H9 (cell line): ENCODE measurements at regions not wholly inside any gene's neighbourhood (a gene's known extent, or its start where the extent isn't known, plus 50 kb on each side); places are given as distances from the start of the nearest gene placed in this dataset.

Source experiments
- DNase-seq: peaks from one replicate; pipeline ENCODE4 v3.0.0-alpha.2; 2017
- H2AFZ ChIP-seq: one replicate; pipeline ENCODE4 v1.6.1; 2013; ENCODE audit warnings: mild to moderate bottlenecking, low read length, control low read depth, moderate library complexity
- H2AK5ac ChIP-seq: 2 replicates; pipeline ENCODE4 v1.6.1; 2013; ENCODE audit warnings: low read length, control low read depth, mixed read lengths; ENCODE audit not compliant: insufficient read length
- H2BK120ac ChIP-seq: one replicate; pipeline ENCODE4 v1.6.1; 2013; ENCODE audit warnings: low read depth, mild to moderate bottlenecking, low read length, control low read depth, inconsistent platforms; ENCODE audit not compliant: poor library complexity, severe bottlenecking
- H2BK12ac ChIP-seq: 2 replicates; pipeline ENCODE4 v1.6.1; 2013; ENCODE audit warnings: low read length, control low read depth, mixed read lengths, low read depth; ENCODE audit not compliant: insufficient read length
- H2BK15ac ChIP-seq: 2 replicates; pipeline ENCODE4 v1.6.1; 2013; ENCODE audit warnings: low read depth, low read length, control low read depth
- H2BK20ac ChIP-seq: one replicate; pipeline ENCODE4 v1.6.1; 2013; ENCODE audit warnings: low read depth, mild to moderate bottlenecking, low read length, control low read depth, inconsistent platforms; ENCODE audit not compliant: poor library complexity, severe bottlenecking
- H2BK5ac ChIP-seq: 2 replicates; pipeline ENCODE4 v1.6.1; 2013; ENCODE audit warnings: low read length, control low read depth, mixed read lengths; ENCODE audit not compliant: insufficient read length
- H3K14ac ChIP-seq: 2 replicates; pipeline ENCODE4 v1.6.1; 2013; ENCODE audit warnings: low read length, control low read depth; ENCODE audit not compliant: insufficient read depth
- H3K18ac ChIP-seq: 2 replicates; pipeline ENCODE4 v1.6.1; 2013; ENCODE audit warnings: low read depth, mild to moderate bottlenecking, mixed read lengths, low read length, control low read depth; ENCODE audit not compliant: insufficient read length
- H3K23ac ChIP-seq: 2 replicates; pipeline ENCODE4 v1.6.1; 2013; ENCODE audit warnings: low read length, control low read depth, mixed read lengths, low read depth; ENCODE audit not compliant: insufficient read length
- H3K23me2 ChIP-seq: 2 replicates; pipeline ENCODE4 v1.6.1; 2013; ENCODE audit warnings: low read depth, mild to moderate bottlenecking, mixed read lengths, low read length, control low read depth; ENCODE audit not compliant: insufficient read length, poor library complexity, severe bottlenecking
- H3K27ac ChIP-seq: 2 replicates; pipeline ENCODE4 v1.5.1; 2013; ENCODE audit warnings: low read length, control low read depth, mixed read lengths, low read depth; ENCODE audit not compliant: insufficient read length
- H3K27me3 ChIP-seq: 2 replicates; pipeline ENCODE4 v1.6.1; 2013; ENCODE audit warnings: low read length, control low read depth, inconsistent platforms; ENCODE audit not compliant: insufficient read depth
- H3K4ac ChIP-seq: 2 replicates; pipeline ENCODE4 v1.6.1; 2013; ENCODE audit warnings: low read depth, mild to moderate bottlenecking, control low read depth, inconsistent platforms, low read length, moderate library complexity
- H3K4me1 ChIP-seq: 2 replicates; pipeline ENCODE4 v1.6.1; 2013; ENCODE audit warnings: low read length, control low read depth, inconsistent platforms; ENCODE audit not compliant: insufficient read depth
- H3K4me2 ChIP-seq: 2 replicates; pipeline ENCODE4 v1.6.1; 2013; ENCODE audit warnings: low read length, control low read depth, mixed read lengths; ENCODE audit not compliant: insufficient read length, insufficient read depth
- H3K56ac ChIP-seq: 2 replicates; pipeline ENCODE4 v1.6.1; 2013; ENCODE audit warnings: low read depth, mild to moderate bottlenecking, mixed read lengths, low read length, control low read depth; ENCODE audit not compliant: insufficient read length
- H3K79me1 ChIP-seq: 2 replicates; pipeline ENCODE4 v1.6.1; 2013; ENCODE audit warnings: low read depth, mild to moderate bottlenecking, moderate library complexity, low read length, control low read depth, inconsistent platforms; ENCODE audit not compliant: insufficient read depth, poor library complexity, severe bottlenecking
- H3K79me2 ChIP-seq: 2 replicates; pipeline ENCODE4 v1.6.1; 2013; ENCODE audit warnings: low read length, control low read depth, inconsistent platforms; ENCODE audit not compliant: insufficient read depth
- H3K9ac ChIP-seq: 2 replicates; pipeline ENCODE4 v1.6.1; 2013; ENCODE audit warnings: low read length, control low read depth, mixed read lengths; ENCODE audit not compliant: insufficient read length; ENCODE audit errors: extremely low read depth
- H3K9me3 ChIP-seq: one replicate; pipeline ENCODE4 v1.6.1; 2013; ENCODE audit warnings: low read depth, low read length, inconsistent platforms; ENCODE audit not compliant: control insufficient read depth
- H3T11ph ChIP-seq: one replicate; pipeline ENCODE4 v1.6.1; 2013; ENCODE audit warnings: mild to moderate bottlenecking, low read length, control low read depth, inconsistent platforms
- H4K20me1 ChIP-seq: one replicate; pipeline ENCODE4 v1.6.1; 2013; ENCODE audit not compliant: control insufficient read depth, insufficient read length, insufficient read depth
- H4K5ac ChIP-seq: 2 replicates; pipeline ENCODE4 v1.6.1; 2013; ENCODE audit warnings: low read depth, mild to moderate bottlenecking, mixed read lengths, low read length, control low read depth; ENCODE audit not compliant: insufficient read length
- H4K8ac ChIP-seq: replicated peaks from 2 replicates; pipeline ENCODE4 v1.6.1; 2013; ENCODE audit warnings: low read length, control low read depth, mixed read lengths, low read depth; ENCODE audit not compliant: insufficient read length
- H4K91ac ChIP-seq: 2 replicates; pipeline ENCODE4 v1.6.1; 2013; ENCODE audit warnings: low read depth, mild to moderate bottlenecking, moderate library complexity, mixed read lengths, low read length, control low read depth; ENCODE audit not compliant: insufficient read length
- H3K27ac Mint-ChIP-seq, 3 experiments: 2 replicates in 2 of 3; 3 replicates in 1 of 3; pipeline ENCODE4 v1.8.0; 2020 to 2021; ENCODE audit warnings: mixed read lengths in 3 of 3, mild to moderate bottlenecking in 1 of 3, moderate library complexity in 1 of 3
- H3K27me3 Mint-ChIP-seq: 2 replicates; pipeline ENCODE4 v1.8.0; 2021; ENCODE audit warnings: low read depth, mild to moderate bottlenecking, moderate library complexity, mixed read lengths
- H3K36me3 Mint-ChIP-seq, 3 experiments: 2 replicates in 2 of 3; 3 replicates in 1 of 3; pipeline ENCODE4 v1.8.0; 2020 to 2021; ENCODE audit warnings: low read depth in 3 of 3, mixed read lengths in 3 of 3; ENCODE audit not compliant: insufficient read depth in 1 of 3
- H3K4me1 Mint-ChIP-seq, 2 experiments: 2 replicates each; pipeline ENCODE4 v1.8.0; 2020; ENCODE audit warnings: mixed read lengths in 2 of 2
- H3K4me3 Mint-ChIP-seq, 2 experiments: 2 replicates in 1 of 2; 3 replicates in 1 of 2; pipeline ENCODE4 v1.8.0; 2020 to 2021; ENCODE audit warnings: mild to moderate bottlenecking in 2 of 2, mixed read lengths in 2 of 2, moderate library complexity in 1 of 2
- H3K9me3 Mint-ChIP-seq, 2 experiments: 2 replicates in 1 of 2; 3 replicates in 1 of 2; pipeline ENCODE4 v1.8.0; 2020; ENCODE audit warnings: mild to moderate bottlenecking in 2 of 2, mixed read lengths in 2 of 2, moderate library complexity in 1 of 2
- WGBS: extraction: QIAGEN DNeasy Blood & Tissue Kit; methylation state at CpG from one replicate; pipeline ENCODE4 v1.1.7; 2013; ENCODE audit warnings: missing lambda C conversion rate, low lambda C conversion rate, mixed read lengths; ENCODE audit not compliant: insufficient read length; ENCODE audit errors: extremely low coverage; 5-methylcytosine and 5-hydroxymethylcytosine counted together
- TF ChIP-seq, protein P1 (sequence below): fragments of 200-600 bp; sonication (generic); conservative IDR thresholded peaks from 3 replicates; pipeline ENCODE4 v1.8.0; 2021; ENCODE audit warnings: antibody characterized with exemption, mild to moderate bottlenecking

DNA sequence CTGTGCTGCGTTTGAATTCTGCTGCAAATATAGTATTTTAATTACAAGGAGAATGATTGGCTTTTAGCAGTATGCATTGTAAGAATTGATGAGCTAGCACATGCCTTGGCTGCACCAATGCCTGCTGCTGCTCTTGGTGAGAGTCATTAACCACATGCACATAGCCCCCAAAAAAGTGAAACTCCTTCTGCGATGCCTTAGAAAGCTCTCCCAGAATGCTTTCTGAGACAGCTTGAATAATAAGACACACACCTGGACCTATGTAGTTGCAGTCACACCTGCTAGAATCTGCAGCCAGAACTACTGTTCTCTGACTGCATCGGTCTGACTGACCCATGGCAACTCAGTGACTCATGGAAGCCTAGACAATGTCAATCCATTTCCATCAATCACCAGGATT is 170.1 kb upstream of the DDX18 start:
- no CpG with 5 or more reads among the region's 3 CpGs for WGBS
- no peaks in the 10 kb centered on the region for H3K79me1 ChIP-seq
- no peak overlapping the region for H2AFZ ChIP-seq
- H3K9me3 ChIP-seq, result no peaks in the 10 kb centered on the region
- no peak overlapping the region for H3K18ac ChIP-seq
- H3K4ac ChIP-seq, result no peak overlapping the region
- no peak overlapping the region for H2BK12ac ChIP-seq
- no peak for DNase-seq
- peaks cover 0 to 6% (median 0%) of the 10 kb centered on the region in 3 experiments; a peak in 4 of 7 replicates for H3K36me3 Mint-ChIP-seq
- H3K56ac ChIP-seq, result no peak overlapping the region
- H2BK15ac ChIP-seq, result no peak overlapping the region
- H4K8ac ChIP-seq, result no peak overlapping the region
- H3K4me1 Mint-ChIP-seq, result peaks cover 0 to 5% of the 10 kb centered on the region in 2 experiments; a peak in 2 of 4 replicates
- H3K27ac ChIP-seq, result no peak overlapping the region
- H3K4me3 Mint-ChIP-seq, result no peak overlapping the region
- H4K5ac ChIP-seq, result no peak overlapping the region
- H3K4me1 ChIP-seq, result no peaks in the 10 kb centered on the region
- no peak overlapping the region for H2BK5ac ChIP-seq
- H3K79me2 ChIP-seq, result no peaks in the 10 kb centered on the region
- peaks cover 4 to 5% of the 10 kb centered on the region in 2 experiments; a peak in 2 of 5 replicates for H3K9me3 Mint-ChIP-seq
- H3K9ac ChIP-seq, result no peak overlapping the region
- H3K23ac ChIP-seq, result no peak overlapping the region
- no peak overlapping the region; a peak in 1 of 7 replicates for H3K27ac Mint-ChIP-seq
- no peak overlapping the region for H3T11ph ChIP-seq
- no peak overlapping the region for H3K4me2 ChIP-seq
- H2BK120ac ChIP-seq, result no peak overlapping the region
- no peak overlapping the region for H2BK20ac ChIP-seq
- TF ChIP-seq, protein P1, sequence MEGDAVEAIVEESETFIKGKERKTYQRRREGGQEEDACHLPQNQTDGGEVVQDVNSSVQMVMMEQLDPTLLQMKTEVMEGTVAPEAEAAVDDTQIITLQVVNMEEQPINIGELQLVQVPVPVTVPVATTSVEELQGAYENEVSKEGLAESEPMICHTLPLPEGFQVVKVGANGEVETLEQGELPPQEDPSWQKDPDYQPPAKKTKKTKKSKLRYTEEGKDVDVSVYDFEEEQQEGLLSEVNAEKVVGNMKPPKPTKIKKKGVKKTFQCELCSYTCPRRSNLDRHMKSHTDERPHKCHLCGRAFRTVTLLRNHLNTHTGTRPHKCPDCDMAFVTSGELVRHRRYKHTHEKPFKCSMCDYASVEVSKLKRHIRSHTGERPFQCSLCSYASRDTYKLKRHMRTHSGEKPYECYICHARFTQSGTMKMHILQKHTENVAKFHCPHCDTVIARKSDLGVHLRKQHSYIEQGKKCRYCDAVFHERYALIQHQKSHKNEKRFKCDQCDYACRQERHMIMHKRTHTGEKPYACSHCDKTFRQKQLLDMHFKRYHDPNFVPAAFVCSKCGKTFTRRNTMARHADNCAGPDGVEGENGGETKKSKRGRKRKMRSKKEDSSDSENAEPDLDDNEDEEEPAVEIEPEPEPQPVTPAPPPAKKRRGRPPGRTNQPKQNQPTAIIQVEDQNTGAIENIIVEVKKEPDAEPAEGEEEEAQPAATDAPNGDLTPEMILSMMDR, result no peak
- H3K27me3 ChIP-seq, result no peaks in the 10 kb centered on the region
- peaks cover 2% of the 10 kb centered on the region; the same call in 1 of the 2 replicates for H3K27me3 Mint-ChIP-seq
- H2AK5ac ChIP-seq, result no peak overlapping the region
- H3K14ac ChIP-seq, result no peak overlapping the region
- H3K23me2 ChIP-seq, result no peaks in the 10 kb centered on the region
- H4K91ac ChIP-seq, result no peak overlapping the region
- no peaks in the 10 kb centered on the region for H4K20me1 ChIP-seq
